PFSK-1 (cell line): ENCODE measurements at regions not wholly inside any gene's neighbourhood (a gene's known extent, or its start where the extent isn't known, plus 50 kb on each side); places are given as distances from the start of the nearest gene placed in this dataset.

Experiments used
- POLR2AphosphoS5 ChIP-seq: IDR thresholded peaks from 2 replicates; pipeline ENCODE4 v1.6.1; 2012; ENCODE audit warnings: low read depth, mild to moderate bottlenecking, control low read depth, low read length, moderate library complexity
- SIN3A ChIP-seq: IDR thresholded peaks from 2 replicates; pipeline ENCODE4 v1.6.1; 2012; ENCODE audit warnings: mild to moderate bottlenecking, low read length, moderate library complexity, borderline replicate concordance; ENCODE audit not compliant: insufficient read depth
- TAF1 ChIP-seq: IDR thresholded peaks from 2 replicates; pipeline ENCODE4 v1.6.1; 2012; ENCODE audit warnings: low read length, control low read depth, borderline replicate concordance; ENCODE audit not compliant: insufficient read depth
- TF ChIP-seq, protein P1 (sequence below), 2 experiments: IDR thresholded peaks; 2 replicates each; pipeline versions ENCODE4 v1.6.1 to v1.8.0; 2011 to 2012; ENCODE audit warnings: low read depth in 2 of 2, low read length in 2 of 2, control low read depth in 1 of 2, inconsistent platforms in 1 of 2, mild to moderate bottlenecking in 1 of 2, moderate library complexity in 1 of 2; ENCODE audit not compliant: insufficient read depth in 1 of 2

DNA sequence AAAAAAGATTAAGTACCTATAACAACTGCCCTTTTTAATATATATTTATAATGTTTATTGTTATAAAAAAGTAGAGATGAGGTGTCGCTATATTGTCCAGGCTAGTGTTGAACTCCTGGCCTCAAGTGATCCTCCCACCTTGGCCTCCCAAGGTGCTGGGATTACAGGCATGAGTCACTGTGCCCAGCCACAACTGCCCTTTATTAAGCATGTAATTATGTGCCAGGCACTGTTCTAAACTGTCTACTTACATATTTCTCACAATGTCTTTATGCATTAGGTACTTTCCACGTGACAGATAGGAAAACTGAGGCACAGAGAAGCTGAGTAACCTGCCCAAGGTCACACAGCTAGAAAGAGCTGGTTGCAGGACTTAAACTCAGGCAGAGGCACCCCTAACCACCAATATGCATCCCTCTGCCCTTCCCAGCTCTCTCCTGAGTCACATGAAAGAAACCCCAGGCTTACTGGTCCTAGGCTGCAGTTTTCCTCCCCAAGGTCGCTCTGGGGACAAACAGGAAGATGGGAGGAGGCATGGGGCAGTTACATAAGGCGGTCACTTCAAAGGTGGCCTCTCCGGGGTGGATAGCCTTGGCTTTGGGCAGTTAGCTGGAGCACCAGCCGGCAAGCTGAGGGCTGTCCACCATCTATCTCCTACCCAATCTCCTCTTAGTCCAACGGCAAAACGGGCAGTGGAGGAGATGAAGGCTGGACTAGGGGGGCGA is 54.6 kb upstream of the TBX3 start:
- TF ChIP-seq POLR2AphosphoS5 (no peak), TAF1 (no peak), SIN3A (no peak)
- TF ChIP-seq, protein P1, sequence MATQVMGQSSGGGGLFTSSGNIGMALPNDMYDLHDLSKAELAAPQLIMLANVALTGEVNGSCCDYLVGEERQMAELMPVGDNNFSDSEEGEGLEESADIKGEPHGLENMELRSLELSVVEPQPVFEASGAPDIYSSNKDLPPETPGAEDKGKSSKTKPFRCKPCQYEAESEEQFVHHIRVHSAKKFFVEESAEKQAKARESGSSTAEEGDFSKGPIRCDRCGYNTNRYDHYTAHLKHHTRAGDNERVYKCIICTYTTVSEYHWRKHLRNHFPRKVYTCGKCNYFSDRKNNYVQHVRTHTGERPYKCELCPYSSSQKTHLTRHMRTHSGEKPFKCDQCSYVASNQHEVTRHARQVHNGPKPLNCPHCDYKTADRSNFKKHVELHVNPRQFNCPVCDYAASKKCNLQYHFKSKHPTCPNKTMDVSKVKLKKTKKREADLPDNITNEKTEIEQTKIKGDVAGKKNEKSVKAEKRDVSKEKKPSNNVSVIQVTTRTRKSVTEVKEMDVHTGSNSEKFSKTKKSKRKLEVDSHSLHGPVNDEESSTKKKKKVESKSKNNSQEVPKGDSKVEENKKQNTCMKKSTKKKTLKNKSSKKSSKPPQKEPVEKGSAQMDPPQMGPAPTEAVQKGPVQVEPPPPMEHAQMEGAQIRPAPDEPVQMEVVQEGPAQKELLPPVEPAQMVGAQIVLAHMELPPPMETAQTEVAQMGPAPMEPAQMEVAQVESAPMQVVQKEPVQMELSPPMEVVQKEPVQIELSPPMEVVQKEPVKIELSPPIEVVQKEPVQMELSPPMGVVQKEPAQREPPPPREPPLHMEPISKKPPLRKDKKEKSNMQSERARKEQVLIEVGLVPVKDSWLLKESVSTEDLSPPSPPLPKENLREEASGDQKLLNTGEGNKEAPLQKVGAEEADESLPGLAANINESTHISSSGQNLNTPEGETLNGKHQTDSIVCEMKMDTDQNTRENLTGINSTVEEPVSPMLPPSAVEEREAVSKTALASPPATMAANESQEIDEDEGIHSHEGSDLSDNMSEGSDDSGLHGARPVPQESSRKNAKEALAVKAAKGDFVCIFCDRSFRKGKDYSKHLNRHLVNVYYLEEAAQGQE (IDR thresholded peaks at IDR 0.05; ENCODE audit: insufficient read depth in 1 of 2, low read depth in 2 of 2, low read length in 2 of 2) = no peak
